ENCODE measurements at regions not wholly inside any gene's neighbourhood (a gene's known extent, or its start where the extent isn't known, plus 50 kb on each side); places are given as distances from the start of the nearest gene placed in this dataset.
"Not testable (repeated sequence)": the region's sequence is repeated elsewhere in the genome, so short reads cannot be mapped to it uniquely, and the experiment has no call there.

DNA sequence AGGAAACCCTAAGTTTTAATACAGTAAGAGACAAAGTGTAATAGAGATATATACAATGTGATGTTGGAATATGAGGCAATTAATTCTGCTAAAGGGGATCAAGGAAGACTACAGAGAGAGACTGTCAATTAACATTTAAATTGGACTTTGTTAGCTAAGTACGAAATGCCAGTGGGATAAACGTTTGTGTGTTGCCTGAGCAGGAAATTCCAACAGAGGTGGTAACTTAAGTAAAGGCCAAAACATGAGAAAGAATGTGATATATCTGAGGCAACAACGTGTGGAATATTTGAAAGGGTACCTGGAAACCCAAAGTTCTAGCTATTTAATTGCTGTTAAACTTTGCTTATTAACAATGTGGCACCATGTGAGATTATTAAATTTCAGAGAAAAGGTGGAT is 1666.9 kb upstream of the WWC1 start:
- DNase-seq: no peak

DNA sequence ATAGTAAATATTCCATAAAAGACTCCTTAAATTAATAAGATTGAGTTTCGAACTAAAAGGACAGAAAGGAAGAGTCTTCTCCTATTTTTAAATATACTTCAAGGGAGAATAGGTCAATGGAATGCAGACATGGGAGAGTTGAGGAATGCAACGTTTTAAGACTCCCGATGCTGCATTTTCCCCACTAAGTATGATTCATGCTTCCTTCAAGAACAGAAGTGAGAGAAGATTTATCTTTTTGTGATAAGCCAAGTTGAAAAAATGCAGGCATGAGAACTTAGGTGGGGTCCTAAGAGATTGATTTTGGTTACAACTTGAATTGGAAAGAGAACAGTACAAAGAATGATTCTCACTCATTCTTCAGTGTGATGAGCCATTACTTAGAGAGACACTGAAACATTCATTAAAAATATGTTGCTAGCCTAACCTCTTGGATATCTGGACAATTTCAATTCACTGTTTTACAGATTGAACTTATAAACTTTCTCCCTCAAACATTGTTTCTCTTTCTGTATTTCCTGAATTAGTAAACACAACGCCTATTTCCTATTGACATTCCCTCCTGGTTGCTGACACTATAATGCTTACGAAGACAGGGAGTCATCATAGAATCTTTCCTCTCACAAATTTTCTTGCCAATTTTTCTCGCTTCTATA is 1666.1 kb upstream of the WWC1 start:
- no peak for DNase-seq

DNA sequence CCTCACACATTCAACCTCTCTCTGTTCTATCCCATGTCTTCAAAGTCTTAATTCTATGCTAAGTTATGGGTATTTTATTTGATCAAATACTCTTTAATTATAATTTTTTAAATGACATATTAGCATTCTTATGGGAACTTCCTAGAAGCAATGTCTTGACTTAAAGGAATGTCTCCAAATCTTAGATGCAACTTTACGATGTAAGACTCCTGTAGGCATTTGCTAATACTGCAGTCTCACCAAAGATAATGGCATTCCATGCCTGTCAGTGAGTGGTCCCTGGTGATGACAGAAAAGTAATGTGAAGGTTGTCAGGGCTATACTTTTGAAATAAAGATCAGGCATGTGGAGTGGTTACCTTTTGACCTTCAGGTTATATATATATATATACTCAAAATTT is 1654.2 kb upstream of the WWC1 start:
- DNase-seq: no peak

DNA sequence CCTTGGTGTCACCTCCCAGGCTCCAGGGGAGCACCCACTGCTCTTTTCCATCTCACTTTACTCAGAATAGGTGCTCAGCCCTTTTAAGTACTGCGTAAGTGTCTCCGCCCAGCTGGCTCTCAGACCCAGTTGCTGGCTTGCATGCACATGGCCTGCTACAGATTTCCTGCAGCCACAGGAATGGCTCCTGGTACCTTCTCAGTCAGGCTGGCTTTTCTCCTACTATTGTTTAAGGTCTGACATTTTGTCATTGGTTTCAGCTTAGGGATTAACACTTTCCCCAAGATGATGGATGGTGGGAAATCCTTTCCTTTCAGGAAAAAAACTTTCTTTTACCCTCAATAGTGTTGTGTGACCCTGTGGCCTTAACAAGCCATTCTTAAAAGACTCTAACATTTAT is 1652.3 kb upstream of the WWC1 start:
- DNase-seq: no peak

DNA sequence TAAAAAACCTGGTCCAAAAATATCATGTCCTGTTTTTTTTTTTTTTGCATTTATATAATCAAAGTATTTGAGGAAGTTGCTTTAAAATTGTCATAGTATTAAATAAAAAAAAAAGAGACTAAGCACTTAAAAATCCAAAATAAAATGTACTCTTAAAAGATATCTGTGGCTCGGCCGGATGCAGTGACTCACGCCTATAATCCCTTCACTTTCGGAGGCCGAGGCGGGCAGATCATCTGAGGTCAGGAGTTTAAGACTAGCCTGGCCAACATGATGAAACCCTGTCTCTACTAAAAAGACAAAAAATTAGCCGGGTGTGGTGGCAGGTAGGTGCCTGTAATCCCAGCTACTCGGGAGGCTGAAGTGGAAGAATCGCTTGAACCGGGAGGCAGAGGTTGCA is 1651.3 kb upstream of the WWC1 start:
- DNase-seq: not testable (repeated sequence)

DNA sequence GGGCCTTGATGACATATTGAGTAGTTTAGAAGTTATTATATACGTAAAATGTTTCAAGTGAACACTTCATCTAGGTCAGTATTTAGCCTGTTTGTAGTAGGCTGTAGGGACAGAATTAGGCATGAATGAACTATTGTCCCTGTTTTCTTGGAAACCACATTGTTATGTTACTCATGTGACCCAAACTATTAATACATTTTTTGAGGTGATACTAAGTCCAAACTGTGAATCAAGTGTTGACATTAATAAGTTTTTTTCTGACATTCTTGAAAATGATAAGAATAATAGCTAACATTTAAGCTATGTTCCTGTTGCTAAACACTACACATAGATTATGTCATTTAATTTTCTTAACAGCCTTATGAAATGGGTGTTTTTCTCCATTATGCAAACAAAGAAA is 1642.7 kb upstream of the WWC1 start:
- DNase-seq: no peak

DNA sequence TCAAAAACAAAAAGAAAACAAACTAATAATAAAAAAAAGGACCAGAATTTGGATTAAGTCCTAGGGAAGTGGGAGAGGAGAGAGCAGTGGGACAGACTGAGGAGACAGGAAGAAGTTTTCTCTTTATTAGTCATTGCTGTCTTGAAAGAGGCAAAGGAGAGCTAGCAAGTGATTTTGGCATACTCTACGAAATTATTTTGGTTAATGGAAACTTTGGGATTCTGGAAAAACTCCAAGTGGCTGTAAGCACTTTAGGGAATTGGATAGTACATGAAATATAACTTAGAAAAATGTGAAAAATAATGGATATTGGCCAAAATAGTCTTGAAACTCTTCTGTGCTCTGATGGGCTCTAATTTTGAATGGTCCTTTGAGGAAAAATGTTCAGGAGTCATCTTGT is 1641.8 kb upstream of the WWC1 start:
- no peak for DNase-seq

DNA sequence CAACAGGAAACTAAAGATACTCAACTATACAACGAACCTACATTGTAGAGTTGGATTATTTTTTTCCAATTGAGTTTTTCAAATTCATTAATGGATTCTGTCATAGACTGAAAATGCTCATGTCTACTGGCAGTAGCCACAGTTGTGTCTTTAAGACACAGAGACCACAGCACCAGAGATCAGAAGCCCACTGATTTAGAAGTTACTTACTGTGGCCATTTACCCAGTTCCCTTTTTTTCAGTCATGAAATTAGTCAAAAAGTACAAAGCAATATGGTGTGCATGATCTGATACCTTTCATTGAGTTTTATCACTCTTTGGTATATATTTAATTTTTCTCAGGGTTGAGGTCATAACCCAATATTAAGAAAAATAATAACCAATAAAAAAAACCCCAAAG is 1640.2 kb upstream of the WWC1 start:
- DNase-seq: no peak

DNA sequence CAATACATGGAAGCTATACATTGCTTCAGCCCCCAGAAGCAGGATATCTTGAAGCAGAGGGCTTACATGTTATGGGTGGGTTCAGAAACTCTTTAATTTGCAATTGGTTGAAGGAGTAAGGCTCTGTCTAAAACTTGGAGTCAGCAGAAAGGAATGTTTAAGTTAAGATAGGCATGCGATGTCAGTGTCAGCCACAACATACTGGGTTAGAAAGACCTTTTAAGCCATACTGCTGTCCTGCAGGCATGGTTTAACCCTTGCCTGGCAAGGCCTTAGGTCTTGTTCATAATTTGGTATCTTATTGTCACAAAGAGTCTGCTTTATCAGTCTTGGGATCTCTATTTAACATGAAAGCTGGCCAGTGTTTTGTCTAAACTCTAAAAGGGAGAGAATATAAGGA is 1619.6 kb upstream of the WWC1 start:
- no peak for DNase-seq

DNA sequence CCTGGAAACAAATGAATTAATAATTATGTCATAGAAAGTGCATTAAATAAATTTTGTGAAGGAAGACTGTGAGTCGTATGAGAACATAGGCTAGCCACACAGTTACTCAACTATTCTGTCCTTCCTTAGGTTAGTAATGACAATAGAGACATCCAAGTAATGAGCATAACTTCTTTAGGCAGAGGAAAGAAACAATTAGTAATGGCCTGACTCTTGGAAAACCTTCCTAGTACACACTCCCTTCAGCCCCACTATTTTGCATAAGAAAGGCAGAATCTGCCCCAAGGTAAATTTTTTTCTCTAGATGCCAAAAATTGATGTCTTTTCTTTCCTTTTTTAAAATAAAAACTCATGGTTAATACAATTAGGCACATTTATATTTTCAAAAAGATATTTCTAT is 1619.0 kb upstream of the WWC1 start:
- DNase-seq: no peak

DNA sequence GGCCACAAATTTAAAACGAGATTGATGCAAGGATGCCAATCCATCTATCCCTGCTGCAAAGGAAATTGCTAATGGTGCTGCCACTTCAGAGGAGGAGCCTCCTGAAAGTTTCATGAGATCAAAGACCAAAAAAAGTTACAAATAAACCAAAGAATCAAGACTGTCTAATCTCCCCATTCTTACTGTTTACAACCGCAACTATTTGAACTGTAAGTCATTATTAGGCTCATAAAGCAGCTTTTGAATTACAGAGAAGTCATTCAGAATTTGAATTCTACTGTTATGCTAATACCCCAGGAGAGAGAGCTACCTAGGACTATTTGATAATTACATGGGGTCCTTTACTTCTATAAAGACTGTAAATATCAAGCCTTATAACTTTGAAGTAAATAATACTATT is 1613.6 kb upstream of the WWC1 start:
- no peak for DNase-seq

DNA sequence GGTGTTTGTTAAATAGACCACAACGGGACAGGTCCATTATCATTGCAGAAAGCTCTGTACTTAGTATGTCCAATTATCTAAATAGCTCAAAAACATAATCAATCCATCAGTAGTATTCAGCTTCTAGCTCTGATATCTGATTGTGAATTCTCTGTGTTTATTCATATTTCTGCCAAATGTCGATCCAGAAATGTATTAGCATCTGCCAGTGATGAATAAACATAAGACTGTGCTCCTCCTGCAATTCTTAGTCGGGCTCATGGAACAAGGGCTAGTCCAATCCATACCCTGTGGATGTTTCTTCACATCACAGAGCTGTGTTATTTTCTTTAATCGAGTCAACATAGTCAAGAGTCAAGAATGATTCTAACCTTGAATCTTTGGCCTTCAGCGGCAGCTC is 1612.1 kb upstream of the WWC1 start:
- no peak for DNase-seq

DNA sequence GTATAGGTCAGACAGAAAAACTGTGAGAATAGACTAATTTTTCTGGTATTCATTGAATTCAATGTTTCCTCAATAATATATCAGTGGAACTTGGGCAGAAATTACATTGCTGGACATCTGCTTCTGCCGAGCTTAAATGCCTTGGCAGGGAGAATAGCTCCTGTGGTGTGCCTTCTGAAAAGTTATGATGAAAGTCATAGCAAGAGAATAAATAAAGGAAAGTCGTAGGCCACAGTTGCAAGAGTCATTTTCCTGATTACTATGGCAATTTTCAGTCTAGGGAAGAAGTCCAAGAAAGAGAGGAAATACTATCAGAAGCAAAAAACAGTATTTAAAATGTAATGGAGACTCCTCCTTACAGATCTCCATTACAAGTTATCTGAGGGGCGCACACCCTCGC is 1596.1 kb upstream of the WWC1 start:
- no peak for DNase-seq

DNA sequence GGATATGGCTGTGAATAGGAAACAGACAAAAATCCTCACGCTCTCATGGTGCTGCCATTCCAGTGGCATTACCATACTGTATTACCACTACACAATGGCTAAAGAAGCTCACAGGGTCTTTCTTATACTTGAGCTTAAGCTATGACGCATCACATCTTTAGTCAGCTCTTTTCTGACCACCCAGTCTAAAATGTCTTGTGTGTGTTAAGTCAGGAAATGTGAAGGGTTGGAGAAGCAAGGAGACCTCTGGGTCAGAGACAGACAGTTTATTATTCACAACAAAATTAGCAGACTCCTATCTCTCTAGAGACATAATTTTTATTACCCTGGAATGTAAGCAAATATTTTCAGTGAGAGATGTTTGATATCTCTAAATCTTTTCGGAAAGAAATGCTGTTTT is 1583.2 kb upstream of the WWC1 start:
- DNase-seq: no peak

DNA sequence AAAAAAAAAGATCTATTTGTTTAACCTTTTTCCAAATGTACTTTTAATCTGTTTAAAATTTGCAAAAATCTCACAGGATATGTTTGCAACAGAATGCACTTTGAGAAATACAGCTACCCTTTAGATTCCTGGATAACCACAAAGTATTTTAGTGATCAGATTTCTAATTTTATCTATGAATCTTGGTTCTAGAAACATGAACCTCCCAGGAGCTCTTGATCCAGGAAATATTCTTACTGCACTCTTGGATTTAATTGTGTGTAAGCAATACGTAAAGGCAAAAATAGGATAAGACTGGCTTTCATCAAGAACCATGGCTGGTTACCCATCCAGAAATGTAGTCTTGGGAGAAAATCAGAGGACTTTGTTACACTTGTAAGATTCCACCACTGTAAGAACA is 1581.8 kb upstream of the WWC1 start:
- DNase-seq: no peak

DNA sequence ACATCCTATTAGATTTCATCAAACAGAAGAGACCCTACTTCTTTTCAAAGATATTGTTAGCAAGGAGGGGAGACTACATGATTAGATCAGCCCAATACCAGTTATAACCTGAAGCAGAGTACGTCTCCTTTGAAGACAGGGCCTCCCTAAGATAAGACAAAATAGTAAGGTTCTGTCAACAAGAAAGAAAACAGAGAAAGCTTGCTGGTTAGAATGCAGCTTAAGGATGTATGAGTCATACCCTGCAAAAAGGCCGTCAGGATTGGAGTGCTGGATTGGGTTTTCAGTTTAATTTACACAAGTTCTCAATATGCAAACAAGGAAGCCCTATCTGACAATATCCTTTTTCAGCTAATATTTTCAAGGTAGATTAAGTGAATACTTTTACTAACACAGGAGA is 1581.2 kb upstream of the WWC1 start:
- no peak for DNase-seq

DNA sequence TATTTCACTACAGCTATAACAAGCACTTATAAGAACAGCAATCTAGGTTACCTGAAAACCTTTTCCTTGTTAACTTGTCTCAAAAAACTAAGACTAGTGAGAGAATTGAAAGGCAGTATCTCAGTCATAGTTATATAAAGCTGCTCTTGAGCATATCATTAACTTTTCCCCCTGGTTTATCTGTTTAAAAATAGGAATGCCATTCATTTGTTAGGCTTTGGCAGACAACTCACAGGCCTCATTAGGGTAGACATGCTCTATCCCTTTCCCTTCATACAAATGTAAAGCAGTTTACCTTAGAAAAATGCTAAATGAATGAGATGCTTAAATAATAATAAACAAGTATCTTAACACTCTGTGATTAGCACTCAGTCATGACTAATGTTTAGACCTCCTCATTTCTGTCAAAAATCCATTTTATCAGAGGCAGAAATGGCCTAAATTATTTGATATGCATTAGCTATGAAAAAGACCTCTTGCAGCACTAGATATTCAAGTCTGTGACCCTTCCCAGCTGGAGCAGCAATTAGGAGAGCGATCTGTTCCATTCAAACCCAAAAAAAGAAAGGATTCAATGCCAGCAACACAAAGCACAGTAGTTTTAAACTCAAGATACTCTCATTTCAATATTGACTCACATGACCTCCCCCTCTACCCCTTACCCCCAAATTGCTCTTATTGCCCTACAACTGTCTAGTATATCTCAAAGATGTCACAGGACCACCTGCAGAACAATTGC is 1578.8 kb upstream of the WWC1 start:
- DNase-seq: no peak

DNA sequence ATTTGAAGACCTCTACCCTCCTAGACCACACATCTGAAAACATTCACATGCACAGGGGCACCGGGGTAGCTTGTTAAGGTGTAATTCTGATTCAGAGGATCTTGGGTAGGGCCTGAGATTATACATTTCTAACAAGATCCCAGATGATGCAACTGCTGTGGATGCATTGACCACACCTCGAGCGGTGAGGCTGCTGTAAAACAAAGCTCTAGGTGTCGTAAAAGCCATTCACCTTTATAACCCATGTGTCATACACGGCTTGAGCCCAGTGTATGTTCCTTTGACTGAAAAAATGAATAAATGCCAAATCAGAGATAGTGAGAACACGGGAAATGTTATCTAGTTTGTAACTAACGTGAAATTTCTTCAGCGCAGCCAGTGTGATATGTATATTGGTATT is 1578.2 kb upstream of the WWC1 start:
- DNase-seq: no peak

DNA sequence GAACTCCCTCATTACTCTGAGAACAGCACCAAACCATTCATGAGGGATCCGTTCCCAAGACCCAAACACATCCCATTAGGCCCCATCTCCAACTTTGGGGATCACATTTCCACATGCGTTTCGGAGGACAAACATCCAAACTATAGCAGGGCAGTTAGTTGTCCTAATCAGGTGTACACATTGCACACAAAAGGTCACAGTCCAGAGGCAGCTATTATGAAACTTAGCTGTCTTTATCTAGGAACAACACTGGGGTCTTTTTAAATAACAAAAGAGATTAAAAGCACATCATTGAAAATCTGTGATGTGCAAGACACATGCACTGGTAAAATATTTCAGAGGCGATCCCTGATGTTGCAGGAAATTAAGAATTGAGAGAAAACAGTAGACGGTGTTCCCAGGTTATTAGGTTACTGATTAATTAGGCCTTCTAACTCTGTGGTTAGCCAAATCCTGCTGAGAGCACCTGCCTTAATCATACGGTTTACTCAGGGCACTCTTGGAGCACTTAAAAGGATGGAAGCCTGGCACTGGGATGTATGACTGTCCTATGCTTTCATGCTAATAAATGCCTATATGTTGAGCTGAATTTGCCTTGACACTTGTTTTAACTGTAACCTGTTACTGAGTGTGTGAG is 1574.5 kb upstream of the WWC1 start:
- DNase-seq: no peak

DNA sequence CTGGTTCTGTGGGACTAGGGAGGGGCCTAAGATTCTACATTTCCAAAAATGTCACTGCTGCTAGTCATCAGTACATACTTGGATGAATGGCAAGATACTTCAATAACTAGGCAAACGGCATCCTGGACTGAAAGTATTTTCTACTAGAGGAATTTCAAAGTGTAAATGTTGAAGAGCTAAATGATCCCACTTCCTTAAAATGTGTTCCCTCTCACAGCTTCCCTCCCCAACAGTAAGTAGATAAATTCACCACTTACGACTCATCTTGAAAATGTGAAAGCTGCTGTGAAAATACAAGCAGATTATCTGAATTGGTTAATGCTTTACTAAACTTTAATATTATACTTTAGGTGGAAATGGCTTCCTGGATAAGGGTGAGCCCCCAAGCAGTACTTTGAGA is 1571.5 kb upstream of the WWC1 start:
- no peak for DNase-seq

DNA sequence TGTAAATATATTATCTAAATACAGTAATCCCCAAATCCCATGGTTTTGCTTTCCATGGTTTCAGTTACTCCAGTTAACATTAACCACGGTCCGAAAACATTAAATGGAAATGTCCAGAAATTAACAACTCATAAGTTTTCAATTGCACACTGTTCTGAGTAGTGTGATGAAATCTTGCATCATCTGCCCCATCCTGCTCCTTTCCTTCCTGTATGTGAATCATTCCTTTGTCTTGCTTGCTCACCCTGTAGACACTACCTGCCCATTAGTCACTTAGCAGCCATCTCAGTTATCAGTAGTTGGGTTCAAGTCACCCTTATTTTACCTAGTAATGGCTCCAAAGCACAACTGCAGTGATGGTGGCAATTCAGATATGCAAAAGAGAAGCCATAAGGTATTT is 1568.5 kb upstream of the WWC1 start:
- DNase-seq: no peak

DNA sequence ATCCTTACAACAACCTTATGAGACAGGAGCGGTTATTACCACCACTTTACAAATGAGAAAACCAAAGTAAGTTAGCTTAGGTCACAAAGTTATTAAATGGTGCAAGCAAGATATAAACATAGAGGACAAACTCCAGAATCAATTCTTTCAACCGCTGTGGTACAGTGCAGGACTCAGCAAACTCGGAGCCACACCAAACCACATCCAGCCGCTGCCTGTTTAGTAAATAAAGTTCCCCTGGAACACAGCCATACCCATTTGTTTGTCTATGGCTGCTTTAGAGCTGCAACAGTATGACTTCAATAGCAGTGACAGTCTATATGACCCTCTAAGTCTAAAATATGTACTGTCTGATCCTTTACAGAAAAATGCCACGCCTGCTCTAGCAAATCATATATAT is 1567.2 kb upstream of the WWC1 start:
- DNase-seq: no peak

DNA sequence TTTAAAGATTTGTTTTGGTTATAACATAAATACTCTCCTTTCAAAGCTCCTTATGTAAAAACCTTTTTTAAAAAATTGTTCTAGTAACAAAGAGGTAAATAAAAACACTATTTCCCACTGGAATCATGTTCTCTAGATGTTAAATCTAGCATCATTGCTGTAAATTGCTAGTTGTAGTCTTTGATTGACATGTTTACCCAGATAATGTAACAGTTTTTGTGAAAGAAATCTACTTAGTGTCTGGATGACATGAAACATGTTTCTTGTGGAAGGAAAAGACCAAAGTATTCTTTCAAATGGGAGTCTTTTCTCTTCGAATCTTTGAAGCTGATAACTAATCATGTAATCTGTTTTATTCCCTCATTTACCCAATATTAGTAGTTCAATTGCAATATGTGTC is 1565.9 kb upstream of the WWC1 start:
- no peak for DNase-seq

DNA sequence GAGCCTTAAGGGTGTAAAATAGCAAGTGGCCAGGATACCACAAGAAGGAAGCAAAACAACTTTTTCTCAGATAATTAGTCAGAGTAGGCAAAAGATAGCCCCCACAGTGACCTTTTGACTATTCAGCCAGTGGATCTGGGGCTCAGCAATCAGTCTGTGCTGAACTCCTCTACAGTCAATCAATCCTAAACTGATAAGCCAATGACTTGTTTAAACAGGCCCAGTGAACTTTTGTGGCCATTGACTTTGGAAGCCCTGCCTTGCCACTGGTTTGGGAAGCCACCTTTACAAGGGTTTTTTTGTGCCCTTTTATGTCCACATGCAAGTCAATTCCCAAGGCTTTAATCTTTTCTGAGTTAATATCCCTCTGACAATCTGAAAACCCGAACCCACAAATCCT is 1565.0 kb upstream of the WWC1 start:
- DNase-seq: no peak

DNA sequence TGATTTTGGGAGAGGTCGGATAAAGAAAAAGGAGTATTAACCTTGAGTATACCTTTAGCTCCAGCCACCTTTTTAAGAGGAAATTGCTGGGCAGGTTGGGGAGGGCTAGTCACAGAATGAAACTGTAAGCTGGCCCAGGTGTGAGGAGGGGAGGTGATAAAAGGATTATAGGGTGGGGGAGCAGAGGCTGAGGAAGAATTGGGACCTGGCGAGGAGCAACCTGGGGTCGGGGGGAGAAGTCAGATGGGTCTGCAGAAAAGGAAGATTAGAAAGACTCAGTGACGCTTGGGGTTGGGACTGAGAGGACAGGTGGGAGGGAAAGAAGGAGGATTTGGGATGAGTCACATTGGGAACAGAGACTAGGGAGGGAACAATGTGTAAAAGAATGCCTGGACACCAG is 1548.5 kb upstream of the WWC1 start:
- not testable (repeated sequence) for DNase-seq

Data from 8988T (cell line).